ENCODE measurements at regions not wholly inside any gene's neighbourhood (a gene's known extent, or its start where the extent isn't known, plus 50 kb on each side); places are given as distances from the start of the nearest gene placed in this dataset.

- no peak for DNase-seq (ENCODE audit: low spot score)
- no peak for TF ChIP-seq CTCF (IDR thresholded peaks at IDR 0.05; ENCODE audit: extremely low read depth, missing control alignments)
Observed at GRCh38 chr2:134785659-134786430, 52.6 kb upstream of the ACMSD start.

- DNase-seq (ENCODE audit: low spot score): no peak
- no peak for TF ChIP-seq CTCF (IDR thresholded peaks at IDR 0.05; ENCODE audit: extremely low read depth, missing control alignments)
Observed at GRCh38 chr2:134788417-134788816, 50.0 kb upstream of the ACMSD start.

Data from GM20000 (cell line).